Body of pancreas (tissue), 4 donors: ENCODE measurements at regions not wholly inside any gene's neighbourhood (a gene's known extent, or its start where the extent isn't known, plus 50 kb on each side); places are given as distances from the start of the nearest gene placed in this dataset.

Source experiments
- POLR2A ChIP-seq, 3 donors: fragments of 450-650 bp; IDR thresholded peaks; one replicate each; pipeline ENCODE4 v1.6.1; 2016; ENCODE audit warnings: antibody characterized with exemption in 3 of 3, mild to moderate bottlenecking in 2 of 3
- TF ChIP-seq, protein P1 (sequence below), 7 experiments: fragments of 450-650 bp in 4 of 7; fragments of 200-600 bp in 3 of 7; sonication (generic) in 3 of 7; IDR thresholded peaks; one replicate each; pipeline ENCODE4 v1.5.1; 2016 to 2019; ENCODE audit warnings: antibody characterized with exemption in 7 of 7

DNA sequence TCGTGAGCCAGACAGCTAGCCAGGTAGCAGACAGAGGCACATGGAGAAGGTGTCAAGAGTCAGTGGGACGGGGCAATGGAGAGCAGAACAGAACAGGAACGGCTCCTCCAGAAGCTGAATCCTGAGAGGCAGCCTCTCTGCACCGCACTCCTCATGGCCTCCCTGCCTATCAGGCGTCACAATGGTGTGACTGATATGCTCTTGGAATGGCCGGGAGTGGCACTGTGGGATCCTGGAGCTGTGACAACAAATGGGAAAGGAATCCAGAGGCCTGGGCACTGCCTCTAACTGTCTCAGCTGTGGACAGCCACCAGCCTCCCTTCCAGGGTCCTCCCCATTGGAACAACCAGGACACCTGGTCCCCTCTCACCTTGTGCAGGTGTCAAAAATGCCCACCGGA, 89.1 kb upstream of the ID2 start:
- TF ChIP-seq, protein P1, sequence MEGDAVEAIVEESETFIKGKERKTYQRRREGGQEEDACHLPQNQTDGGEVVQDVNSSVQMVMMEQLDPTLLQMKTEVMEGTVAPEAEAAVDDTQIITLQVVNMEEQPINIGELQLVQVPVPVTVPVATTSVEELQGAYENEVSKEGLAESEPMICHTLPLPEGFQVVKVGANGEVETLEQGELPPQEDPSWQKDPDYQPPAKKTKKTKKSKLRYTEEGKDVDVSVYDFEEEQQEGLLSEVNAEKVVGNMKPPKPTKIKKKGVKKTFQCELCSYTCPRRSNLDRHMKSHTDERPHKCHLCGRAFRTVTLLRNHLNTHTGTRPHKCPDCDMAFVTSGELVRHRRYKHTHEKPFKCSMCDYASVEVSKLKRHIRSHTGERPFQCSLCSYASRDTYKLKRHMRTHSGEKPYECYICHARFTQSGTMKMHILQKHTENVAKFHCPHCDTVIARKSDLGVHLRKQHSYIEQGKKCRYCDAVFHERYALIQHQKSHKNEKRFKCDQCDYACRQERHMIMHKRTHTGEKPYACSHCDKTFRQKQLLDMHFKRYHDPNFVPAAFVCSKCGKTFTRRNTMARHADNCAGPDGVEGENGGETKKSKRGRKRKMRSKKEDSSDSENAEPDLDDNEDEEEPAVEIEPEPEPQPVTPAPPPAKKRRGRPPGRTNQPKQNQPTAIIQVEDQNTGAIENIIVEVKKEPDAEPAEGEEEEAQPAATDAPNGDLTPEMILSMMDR (IDR thresholded peaks at IDR 0.05): no peak
- TF ChIP-seq POLR2A (IDR thresholded peaks at IDR 0.05): no peak
